ENCODE measurements at regions not wholly inside any gene's neighbourhood (a gene's known extent, or its start where the extent isn't known, plus 50 kb on each side); places are given as distances from the start of the nearest gene placed in this dataset.

DNA sequence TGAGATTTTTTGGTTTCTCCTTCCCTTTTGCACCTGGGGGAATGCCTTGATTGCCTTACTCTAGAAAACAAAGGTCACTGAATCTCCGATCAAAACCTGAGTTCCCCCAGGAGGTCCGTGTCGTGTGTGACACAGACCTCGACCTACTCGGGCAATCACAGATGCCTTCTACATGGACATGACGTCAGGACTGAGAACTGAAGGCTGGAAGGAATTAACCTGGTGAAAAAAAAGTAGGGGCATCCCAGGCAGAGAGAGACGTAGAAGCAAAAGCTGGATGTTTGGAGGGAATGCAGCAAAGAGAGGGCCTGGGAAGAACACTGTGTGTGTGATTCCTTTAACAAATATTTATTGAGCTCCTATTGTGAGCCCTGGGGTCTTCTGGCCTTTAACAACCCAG, 178.0 kb downstream of the PRDM2 start:
- no peak for DNase-seq

DNA sequence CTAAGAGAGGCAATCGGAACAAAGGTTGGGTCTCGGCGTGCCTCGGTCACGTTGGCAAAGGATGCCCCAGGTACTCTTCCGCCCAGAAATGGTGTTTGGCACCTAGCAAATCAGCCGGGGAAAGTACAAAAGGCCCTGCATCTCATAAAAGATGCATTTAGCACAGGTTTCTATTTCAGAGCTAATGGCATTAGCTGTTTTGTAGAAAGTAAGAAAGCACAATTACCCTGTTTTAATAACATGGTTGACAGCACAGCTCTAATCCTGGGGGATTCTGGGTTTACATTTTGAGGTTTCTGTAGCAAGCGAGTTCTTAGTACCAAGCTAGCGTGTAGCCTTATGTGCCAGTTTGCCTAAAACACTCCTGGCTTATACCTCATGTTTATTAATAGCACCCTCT, 178.5 kb downstream of the PRDM2 start:
- no peak for DNase-seq

DNA sequence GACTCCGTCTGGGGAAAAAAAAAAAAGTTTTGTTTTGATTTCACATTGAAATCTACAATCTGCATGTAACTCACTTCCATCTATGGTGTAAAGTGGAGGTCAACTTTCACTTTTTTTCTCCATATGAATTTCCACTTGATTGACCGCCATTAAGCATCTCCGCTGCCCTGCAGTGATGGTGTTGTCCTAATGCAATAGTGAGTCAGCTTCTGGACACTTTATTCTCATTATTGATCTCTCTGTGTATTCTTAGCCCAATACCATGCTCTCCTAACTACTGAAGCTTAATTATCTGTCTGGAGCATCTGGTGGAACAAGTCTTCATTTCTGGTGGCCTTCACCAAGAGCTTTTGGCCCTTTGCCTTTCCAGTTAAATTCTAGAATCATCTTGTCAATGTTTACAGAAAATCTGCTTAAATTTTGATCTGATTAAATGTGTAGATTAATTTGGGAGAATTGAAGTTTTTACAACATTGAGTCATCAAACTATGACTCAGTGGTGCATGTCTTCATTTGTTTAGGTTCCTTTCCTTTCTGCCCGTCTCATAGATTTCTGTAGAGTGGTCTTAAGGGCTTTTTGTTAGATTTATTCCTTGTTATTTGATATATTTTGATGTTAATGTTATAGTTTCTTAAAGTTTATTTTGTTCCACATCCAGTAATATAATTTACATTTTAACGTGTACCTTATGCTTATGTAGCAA, 181.5 kb downstream of the PRDM2 start:
- DNase-seq: no peak

DNA sequence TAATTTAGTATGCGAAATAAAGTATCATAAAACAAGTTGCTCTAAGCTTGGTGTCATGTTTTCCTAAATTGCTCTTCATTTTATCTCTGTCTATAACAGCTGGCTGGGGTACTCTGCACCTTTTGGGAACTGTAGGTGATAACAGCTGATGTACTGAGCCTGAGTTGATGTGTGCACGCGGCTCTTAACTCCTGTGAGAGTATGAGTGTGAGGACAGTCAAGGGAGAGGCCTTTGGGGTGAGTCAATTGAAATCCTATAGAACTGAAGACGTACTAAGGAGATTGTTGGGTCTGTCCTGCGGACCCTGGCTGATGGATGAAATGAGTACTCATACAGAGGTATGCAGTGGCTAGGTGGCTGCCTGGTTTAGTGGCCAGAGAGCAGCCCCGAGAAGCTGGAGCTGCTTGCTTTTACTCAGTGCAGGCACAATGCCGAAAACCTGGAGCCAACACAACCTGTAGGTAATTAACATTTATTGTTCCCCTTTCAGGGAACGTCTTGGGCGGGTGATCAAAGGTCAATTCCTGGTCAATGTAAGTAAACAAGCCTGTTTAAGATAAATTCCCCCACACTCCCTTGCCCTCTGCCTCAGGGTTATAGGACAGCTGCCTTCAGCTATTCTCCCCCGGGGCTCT, 188.5 kb downstream of the PRDM2 start:
- DNase-seq: no peak

DNA sequence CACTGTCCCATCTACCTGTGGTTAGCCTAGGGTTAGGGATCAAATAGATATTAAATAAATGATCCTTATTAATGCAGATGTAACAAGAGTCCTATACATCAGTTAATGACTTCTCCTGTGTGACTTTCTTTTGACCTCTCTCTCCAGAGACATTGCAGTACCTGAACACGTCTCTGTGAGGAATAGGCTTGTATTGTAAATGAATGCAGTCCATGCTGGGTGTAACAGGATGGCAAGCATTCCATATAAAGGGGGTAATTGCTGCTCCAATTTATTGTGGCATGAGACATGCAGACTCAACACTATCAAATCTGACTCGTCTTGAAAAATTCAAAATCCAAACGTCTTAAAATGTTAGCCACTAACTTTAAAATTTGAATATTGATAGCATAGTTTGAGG, 189.5 kb downstream of the PRDM2 start:
- DNase-seq: no peak

DNA sequence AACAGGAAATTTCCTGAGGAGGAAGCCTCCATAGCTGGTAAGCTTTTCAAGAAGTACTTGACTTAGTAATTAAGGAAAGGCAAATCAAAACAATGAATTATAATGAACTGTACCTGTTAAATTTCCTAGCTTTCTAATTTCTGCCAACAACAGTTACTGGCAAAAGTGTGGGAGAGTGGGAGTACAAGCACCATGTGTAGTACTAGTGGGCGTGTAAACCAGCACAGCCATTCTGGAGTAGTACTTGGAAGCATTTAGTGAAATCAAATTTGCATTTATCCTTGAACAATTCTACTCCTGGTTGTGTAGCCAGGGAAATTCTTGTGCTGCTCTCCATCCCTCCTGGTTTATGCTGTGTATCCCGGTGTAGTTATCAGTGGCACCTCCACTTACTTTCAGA, 190.8 kb downstream of the PRDM2 start:
- no peak for DNase-seq

DNA sequence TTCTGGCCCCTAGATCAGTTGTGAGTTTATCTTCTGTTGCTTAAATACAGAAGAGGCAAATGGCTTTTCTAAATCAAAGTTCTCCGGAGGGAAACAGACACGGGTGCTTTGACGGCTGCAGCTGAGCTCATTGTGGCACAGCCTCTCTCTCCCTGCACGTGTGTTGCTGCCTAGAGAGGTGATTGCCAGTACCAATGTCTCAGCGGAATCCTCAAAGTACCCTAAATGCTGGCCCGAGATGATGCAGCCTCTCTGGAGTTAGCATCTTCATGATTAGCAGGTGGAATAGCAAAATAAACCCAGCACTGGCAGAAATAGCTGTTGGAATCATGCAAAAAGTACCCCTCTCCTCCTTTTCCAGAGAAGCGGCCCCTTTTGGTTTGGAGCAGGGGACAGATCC, 192.2 kb downstream of the PRDM2 start:
- DNase-seq: no peak

DNA sequence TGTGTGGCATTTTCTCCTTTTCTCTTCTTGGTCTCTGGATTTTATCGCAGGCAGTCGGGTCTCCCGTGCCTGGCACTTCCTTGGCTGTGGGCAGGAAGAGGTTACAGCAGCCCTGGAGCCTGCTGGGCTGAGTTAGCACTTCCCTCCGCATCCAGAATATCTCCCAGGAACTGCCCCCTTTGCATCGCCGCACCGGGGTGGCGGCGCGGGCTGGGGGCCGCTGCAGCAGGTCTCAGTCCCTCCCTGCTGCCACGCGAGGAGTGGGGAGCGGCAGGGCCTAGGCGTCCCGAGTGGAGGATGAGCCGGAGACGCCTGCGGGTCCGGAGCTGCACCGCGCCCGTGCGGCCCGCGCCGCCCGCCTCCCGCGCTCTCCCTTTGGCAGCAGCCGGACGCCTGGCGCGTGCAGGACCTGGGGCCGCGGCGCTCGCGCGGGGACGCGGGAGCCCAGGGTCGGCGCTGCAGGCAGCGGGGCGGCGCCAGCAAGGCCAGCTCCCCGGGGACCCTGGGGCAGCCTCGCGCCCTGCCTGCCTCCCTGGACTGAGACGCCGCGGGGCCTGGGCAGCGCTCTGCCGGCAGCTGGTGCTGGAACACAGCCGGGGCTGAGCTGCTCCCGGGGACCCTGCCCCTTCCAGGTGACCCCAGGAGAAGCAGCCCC, 192.8 kb downstream of the PRDM2 start:
- no peak for DNase-seq

DNA sequence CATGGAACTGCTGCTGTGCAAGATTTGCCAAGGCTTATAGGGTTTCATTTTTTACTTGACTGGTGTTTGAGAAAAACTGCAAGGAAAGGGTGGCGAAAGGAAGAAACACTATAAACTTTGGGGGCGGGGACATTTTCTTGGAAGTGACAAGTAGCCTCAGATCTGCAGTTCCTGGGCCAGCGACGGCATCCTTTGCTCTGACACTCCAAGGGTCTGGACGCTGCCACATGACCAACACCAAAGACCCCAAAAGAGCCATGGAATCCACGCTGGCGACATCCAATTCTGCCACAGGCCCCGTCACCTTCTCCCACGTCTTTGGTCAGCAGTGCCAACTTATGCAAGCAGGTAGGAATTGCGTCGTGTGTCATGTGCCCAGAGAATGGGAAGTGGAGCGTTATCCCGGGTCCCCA, 193.4 kb downstream of the PRDM2 start:
- no peak for DNase-seq

DNA sequence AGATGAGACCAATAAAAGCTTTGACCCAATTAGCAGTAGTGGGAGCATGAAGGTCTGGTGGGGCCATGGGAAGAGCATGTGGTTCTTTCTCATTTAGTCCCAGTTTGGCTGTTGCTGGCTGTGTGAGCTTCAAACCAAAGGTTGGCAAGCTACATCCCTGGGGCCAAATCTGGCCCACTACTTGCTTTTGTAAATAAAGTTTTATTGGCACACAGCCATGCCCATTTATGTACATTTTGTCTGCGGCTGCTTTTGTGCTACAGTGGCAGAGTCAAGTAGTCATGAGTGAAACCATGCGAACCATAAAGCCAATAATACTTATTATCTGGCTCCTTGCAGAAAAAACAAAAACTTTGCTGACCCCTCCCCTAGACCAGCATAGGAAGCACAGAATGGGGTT, 196.9 kb downstream of the PRDM2 start:
- DNase-seq: no peak

DNA sequence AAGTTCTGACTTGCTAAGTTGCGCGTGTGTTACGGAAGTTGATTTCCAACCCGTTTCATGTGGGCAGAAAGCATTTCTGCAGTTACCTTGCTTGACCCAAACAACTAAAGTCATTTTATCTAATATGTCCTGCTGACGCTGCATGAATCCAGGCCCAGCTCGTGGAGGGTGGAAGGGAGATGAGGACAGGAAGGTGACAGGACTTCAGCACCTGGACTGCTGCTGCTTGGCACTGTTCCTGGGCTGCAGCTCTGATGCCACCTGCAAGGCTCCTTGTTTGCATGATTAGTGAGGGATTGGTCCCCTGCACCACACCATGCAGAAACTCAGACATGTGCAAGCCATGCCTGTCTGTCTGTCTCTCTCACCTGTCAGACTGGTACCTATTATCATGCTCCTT, 198.4 kb downstream of the PRDM2 start:
- no peak for DNase-seq

DNA sequence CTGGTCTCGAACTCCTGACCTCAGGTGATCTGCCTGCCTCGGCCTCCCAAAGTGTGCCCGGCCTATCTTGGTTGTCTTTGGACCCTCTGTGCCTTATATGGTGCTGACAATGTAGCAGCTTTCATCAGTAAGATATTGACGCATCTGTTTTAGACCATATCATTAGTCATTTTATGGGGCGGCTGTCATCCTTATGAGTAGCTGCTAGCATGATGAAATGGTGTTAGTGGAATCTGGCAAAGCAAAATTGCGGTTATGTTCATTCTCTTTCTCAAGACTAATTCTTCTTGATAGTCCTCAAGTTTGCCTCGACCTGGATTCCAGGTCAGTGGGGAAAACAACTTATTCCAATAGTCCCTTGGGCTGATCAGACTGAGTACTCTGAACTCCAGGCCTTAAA, 199.9 kb downstream of the PRDM2 start:
- no peak for DNase-seq

DNA sequence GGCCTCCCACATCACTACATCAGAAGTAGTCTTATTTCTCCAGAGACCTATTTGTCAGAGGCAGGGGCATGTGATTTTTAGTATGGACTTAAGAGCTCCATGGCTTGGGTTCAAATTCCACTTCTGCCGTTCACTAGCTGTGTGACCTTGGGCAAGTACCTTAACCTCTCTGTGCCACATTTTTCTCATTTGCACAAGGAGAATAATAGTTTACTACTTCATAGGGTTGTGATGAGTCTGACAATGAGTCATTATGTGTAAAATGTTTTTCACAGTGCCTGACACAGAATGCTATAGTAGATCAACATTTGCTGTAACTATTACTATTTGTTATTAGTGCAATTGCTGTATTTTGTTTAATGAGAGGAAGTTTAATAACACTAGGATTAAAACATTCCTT, 200.6 kb downstream of the PRDM2 start:
- no peak for DNase-seq

DNA sequence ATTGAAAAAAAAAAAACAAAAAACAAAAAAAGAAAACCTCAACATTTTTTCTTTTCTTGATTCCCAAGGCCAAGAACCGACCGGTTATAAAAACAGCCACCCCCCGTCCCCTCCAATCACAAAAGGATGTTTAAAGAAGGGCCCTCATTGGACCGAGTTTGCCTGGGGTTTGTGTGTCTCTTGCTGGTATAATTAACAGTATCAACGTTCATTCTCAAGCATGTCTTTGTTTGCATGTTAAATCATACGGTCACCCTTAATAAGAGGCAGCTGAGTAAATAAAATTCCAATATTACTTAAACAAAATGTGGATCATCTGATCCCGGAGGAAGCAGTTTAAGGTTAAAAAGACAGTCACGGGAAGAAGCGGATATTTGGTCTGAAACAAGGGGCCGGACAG, 201.1 kb downstream of the PRDM2 start:
- DNase-seq: no peak

DNA sequence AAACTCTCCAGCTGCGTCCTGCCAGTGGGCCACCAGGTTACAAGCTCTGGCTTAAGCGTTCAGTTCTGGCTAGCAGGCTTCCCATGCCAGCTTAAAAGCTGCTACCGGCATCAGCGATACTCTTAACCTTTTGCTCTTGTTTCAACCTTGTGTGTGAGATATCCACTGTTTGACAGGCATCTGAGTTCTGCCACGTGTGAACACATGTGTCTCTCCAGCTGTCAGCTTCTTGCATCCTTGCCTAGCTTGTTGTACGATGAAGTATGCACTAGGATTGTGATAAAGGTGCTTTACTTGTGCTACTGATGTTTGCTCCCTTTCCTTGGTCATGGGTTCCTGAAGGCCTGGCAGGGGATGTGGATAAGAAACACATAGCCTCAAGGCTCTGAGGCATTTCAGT, 201.6 kb downstream of the PRDM2 start:
- no peak for DNase-seq

DNA sequence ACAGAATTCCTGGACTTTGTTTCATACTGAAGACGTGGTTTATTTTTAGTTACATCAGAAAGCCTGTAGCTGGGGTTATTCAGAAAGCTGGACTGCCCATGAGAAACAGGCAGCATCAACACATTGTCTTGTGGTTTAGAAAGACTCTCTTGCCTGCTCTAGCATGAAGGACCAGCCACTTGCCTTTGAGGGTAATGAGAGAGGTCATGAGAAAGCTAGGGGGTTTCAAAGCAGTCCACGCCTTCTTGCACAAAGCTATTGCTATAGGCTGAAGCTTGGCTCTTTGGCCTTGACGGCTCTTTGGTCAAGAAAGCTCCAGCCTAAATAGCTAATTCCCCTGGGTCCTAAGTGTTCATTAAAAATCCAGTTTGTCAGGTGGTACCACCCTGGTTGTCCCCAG, 208.1 kb downstream of the PRDM2 start:
- DNase-seq: no peak

DNA sequence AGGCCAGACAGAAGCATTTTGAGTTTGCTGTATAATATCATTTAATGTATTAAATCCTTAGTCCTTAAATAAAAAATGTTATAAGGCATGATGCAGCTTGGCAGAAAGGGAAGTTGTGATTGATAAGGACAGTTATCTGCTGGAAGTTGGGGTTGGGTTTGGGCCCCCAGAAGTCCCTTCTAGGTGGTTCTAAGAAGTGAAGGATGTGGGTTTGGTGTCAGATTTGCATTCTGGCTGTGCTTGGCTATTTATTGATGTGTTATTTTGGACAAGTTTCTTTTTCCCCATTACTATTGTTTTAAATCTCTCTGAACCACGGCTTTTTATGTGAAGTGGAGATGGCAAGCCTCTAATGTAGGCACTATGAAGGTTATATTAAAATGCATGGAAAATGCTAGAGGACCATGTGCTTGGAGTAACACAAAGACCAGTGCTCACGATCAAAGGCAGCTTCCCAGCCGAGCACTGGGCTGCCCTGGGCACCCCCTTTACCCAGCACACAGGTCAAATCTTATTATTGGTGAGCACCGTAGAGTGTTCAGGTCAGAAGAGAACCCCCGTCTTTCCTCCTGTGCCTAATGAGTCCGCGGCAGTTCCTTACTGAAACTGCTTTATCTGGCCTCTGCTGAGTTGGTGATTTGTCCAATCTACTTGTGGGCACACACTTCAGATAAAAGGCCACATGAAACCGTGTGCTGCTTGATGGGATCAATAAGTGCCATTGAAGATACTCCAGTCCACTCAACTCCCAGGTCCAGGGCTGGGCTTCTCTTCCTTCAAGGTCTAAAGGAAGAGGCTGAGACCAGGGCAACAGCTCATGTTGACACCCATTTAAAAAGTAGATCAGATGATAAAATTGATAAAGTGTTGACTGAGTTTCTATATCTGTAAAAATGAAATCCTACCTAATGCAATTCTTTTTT, 212.0 kb downstream of the PRDM2 start:
- DNase-seq: no peak

DNA sequence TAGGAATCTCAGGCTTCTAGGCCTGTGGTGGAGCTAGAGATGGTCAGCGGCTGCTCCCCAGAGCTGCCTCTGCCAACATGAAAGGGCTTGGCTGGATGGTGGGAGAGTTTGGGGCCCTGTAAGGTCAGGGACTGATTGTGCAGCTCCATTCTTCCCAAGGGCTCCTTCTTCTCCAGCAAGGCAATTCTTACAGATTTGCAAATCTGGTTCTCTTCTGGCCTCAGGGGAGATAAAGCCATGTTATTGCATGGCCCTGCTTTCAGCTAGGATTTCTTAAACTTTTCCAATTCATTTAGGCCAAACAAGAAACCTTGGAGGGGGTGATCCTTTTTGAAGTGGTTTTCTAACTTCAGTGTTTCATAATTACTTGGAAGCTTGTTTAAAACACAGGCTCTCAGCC, 213.4 kb downstream of the PRDM2 start:
- no peak for DNase-seq

DNA sequence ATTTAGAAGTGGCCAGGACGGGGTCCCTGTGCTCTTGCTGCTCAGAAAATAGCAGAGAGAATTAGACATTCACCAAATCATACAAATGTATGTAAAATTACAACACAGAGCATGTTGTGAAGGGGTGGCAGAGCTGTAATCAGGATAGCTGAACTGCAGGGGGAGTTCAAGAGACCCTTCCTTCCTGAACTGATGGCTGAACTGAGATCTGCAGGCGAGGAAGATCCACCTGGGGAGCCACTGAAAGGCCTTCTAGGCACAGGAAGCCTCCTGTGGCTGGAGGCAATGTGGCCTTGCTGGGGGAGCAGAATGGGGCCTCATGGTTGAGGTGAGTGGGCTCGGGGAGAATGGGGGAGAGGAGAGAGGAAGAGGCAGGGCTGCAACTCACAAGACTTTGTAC, 216.5 kb downstream of the PRDM2 start:
- DNase-seq: no peak

DNA sequence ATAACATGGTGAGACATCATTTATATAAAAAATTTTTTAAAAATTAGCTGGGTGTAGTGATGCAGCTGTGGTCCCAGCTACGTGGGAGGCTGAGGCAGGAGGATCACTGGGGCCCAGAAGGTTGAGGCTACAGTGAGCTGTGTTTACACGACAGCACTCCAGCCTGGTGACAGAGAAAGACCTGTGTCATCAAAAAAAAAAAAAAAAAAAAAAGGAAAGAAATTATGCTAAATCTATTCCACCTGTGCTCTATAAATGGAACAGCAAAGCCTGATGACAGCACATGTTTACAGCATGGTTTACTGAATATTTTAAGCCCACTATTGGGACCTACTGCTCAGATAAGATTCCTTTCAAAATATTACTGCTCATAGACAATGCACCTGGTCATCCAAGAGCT, 217.6 kb downstream of the PRDM2 start:
- no peak for DNase-seq

DNA sequence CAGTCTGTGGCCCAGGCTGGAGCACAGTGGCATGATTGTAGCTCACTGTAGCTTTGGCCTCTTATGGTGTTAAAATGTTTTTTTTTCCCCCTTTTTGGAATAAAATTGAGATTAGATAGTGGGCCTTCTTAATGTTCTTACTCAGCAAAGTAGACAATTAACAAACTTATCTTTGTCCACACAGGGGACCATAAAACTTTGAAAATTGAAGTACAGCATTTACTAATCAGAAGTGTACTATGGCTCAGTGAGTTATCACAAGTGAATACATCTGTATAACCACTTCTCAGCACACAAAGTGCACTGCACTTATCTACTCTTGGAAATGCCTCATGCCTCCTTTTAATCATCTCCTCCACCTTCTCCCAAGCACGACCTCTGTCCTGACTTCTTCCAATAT, 218.9 kb downstream of the PRDM2 start:
- no peak for DNase-seq

DNA sequence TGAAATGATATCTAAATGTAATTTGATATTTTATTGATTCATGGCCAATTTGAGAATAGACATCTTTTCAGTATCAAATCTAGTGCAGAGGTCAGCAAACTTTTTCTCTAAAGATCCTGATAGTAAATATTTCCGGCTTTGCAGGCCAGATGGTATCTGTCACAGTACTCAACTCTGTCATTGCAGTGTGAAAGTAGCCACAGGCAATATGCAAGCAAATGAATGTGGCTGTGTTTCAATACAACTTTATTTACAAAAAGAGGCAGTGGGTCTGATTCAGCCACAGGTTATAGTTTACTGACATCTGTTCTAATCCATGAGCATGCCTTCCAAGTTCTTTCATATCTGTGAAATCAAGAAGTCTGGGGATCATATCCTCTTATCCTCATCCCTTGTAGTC, 221.2 kb downstream of the PRDM2 start:
- DNase-seq: no peak

DNA sequence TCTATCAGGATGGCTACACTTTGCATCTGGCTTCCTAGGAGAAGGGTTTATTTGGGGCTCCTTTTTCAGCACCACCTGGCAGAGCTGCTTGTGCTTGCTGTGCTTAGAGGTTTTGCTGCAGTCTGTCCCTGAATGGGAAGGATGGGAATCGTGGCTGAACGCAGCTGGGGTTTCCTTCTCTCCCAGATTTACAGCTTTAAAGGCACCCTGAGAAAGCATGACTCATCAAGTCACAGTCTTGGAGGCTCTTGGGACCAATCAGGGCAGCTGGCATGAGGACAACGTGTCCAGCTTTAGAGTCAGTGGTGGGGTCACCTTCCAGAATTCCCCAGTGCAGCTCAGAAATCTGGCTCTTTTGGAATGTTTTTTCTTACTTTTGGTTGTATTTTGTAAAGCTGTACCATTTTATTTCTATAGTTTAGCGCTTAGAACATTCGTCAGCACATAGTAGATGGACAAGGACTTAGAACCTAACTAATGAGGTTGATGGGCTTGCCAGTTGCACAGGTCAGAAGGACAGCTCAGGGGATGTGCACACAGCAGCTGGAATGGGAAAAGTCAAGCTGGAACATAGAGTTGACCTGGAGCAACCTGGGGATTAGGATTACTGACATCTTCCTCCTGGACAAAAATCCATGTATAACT, 222.6 kb downstream of the PRDM2 start:
- DNase-seq: no peak

All from activated effector memory CD4-positive, alpha-beta T cell treated with anti-CD3 and anti-CD28 coated beads, Interleukin-2, amount 50 U/mL, for 16 hours (primary cell).